ENCODE measurements at regions not wholly inside any gene's neighbourhood (a gene's known extent, or its start where the extent isn't known, plus 50 kb on each side); places are given as distances from the start of the nearest gene placed in this dataset.
"Not testable (repeated sequence)": the region's sequence is repeated elsewhere in the genome, so short reads cannot be mapped to it uniquely, and the experiment has no call there.

GRCh38 chr20:53776858-53777257 lies 183.2 kb upstream of the ZNF217 start:
- H3K27ac ChIP-seq (ENCODE audit: low read depth, low read length), result no peak overlapping the region
- no peak overlapping the region for H3K4me3 ChIP-seq (ENCODE audit: low read depth, low read length)
- H3K4me1 ChIP-seq (ENCODE audit: control insufficient read depth, insufficient read depth, low read length), result no peaks in the 10 kb centered on the region
- no peak overlapping the region for H3K9ac ChIP-seq (ENCODE audit: low read depth, low read length)
- no peaks in the 10 kb centered on the region for H3K27me3 ChIP-seq (ENCODE audit: control insufficient read depth, insufficient read depth, low read length)
- no peaks in the 10 kb centered on the region for H3K36me3 ChIP-seq (ENCODE audit: control insufficient read depth, insufficient read depth, low read length)
- H3K9me3 ChIP-seq (ENCODE audit: control insufficient read depth, insufficient read depth, low read length), result no peaks in the 10 kb centered on the region

DNA sequence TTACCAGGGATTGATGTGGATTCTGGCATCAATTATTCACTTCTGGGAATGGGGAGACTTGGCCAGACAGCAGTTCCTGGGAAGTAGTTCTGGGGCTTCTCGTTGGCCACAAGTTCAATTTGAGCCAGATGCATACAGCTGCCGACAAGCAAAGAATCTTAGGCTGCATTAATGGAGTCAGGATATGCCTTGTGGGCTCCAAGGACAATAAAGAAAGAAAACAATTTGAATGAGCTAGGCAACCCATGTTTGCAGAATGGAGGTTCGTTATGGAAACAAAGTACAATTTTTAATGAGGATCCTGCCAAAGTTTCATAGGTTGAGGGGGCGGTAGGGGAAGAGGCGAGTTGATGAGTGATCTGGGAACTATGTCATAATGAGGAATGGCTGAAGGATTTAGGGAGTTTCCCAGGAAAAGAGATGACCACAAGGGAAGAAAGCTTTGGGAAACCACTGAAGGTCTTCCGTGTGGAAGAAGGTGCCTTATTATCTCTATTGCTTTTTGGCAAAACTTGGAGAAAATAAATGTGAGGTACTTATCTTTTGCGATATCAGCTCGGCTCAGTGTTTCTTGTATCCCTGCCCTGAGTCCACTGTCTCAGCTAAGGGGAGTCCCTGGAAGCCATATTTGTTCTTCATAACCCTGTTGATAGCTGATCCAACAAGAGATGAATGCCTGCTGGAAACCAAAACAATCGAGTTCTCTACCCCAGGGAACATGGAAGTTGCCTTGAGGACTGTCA lies 181.0 kb upstream of the ZNF217 start:
- Histone ChIP-seq H3K4me3 (ENCODE audit: low read depth, low read length) (no peak overlapping the region), H3K9ac (ENCODE audit: low read depth, low read length) (no peak overlapping the region), H3K9me3 (ENCODE audit: control insufficient read depth, insufficient read depth, low read length) (no peaks in the 10 kb centered on the region), H3K27me3 (ENCODE audit: control insufficient read depth, insufficient read depth, low read length) (no peaks in the 10 kb centered on the region), H3K27ac (ENCODE audit: low read depth, low read length) (no peak overlapping the region), H3K36me3 (ENCODE audit: control insufficient read depth, insufficient read depth, low read length) (no peaks in the 10 kb centered on the region), H3K4me1 (ENCODE audit: control insufficient read depth, insufficient read depth, low read length) (no peaks in the 10 kb centered on the region)

DNA sequence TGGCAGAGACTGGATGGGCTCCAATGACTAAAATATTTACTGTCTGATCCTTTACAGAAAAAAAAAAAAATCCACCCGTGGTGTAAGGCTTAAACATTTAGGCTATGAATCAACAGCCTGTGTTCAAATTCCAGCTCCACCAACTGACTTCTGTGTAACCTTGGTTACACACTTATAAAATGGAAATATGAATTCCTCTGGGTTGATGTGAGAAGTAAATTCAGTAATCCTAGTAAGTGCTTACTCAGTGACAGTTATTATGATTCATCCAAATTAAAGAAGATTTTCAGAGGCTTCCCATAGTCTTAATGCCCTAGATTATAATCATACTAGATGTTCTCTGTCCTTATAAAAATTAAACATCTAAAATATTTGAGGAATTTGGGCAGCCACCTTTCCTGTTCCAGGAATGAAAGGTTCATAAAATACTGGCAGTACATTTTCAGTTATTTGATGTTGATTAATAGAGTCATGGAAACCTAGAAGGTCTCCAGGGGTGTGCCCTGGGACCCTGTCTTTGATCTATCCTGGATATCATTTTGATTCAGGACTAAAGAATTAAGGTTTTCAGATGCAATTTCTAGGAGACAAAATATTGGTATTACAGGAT lies 180.3 kb upstream of the ZNF217 start:
- no peak overlapping the region for H3K9ac ChIP-seq (ENCODE audit: low read depth, low read length)
- no peaks in the 10 kb centered on the region for H3K27me3 ChIP-seq (ENCODE audit: control insufficient read depth, insufficient read depth, low read length)
- no peak overlapping the region for H3K27ac ChIP-seq (ENCODE audit: low read depth, low read length)
- no peaks in the 10 kb centered on the region for H3K36me3 ChIP-seq (ENCODE audit: control insufficient read depth, insufficient read depth, low read length)
- no peaks in the 10 kb centered on the region for H3K9me3 ChIP-seq (ENCODE audit: control insufficient read depth, insufficient read depth, low read length)
- H3K4me1 ChIP-seq (ENCODE audit: control insufficient read depth, insufficient read depth, low read length), result peaks cover 4% of the 10 kb centered on the region; the same call in 1 of the 2 replicates
- no peak overlapping the region for H3K4me3 ChIP-seq (ENCODE audit: low read depth, low read length)

GRCh38 chr20:53773066-53773791 lies 179.6 kb upstream of the ZNF217 start:
- H3K27me3 ChIP-seq (ENCODE audit: control insufficient read depth, insufficient read depth, low read length); H3K36me3 ChIP-seq (ENCODE audit: control insufficient read depth, insufficient read depth, low read length); H3K4me3 ChIP-seq (ENCODE audit: low read depth, low read length); H3K9me3 ChIP-seq (ENCODE audit: control insufficient read depth, insufficient read depth, low read length); H3K27ac ChIP-seq (ENCODE audit: low read depth, low read length); H3K9ac ChIP-seq (ENCODE audit: low read depth, low read length): not testable (repeated sequence)
- H3K4me1 ChIP-seq (ENCODE audit: control insufficient read depth, insufficient read depth, low read length), result peaks cover 11% of the 10 kb centered on the region

DNA sequence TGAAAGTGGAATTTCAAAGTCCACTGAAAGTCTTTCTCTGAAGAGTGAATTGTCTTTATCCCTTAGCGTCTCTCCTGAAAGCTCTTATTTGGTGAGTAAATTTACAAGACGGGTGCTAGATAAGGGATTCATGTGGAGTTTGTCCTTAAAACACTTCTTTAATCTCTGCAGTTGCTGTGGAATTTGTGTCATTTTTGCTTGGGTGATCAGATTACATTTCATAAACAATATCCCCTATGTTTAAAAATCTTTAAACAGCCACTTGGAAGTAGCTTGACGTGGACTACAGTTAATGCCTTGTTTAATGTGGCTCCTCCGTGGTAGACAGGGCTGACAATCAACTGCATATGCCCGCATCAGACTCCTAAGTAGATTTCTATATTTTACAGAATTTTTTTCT lies 175.4 kb upstream of the ZNF217 start:
- Histone ChIP-seq H3K4me3 (ENCODE audit: low read depth, low read length) (no peak overlapping the region), H3K36me3 (ENCODE audit: control insufficient read depth, insufficient read depth, low read length) (no peaks in the 10 kb centered on the region), H3K27me3 (ENCODE audit: control insufficient read depth, insufficient read depth, low read length) (no peaks in the 10 kb centered on the region), H3K4me1 (ENCODE audit: control insufficient read depth, insufficient read depth, low read length) (peaks cover 31% of the 10 kb centered on the region), H3K9ac (ENCODE audit: low read depth, low read length) (no peak overlapping the region), H3K9me3 (ENCODE audit: control insufficient read depth, insufficient read depth, low read length) (no peaks in the 10 kb centered on the region), H3K27ac (ENCODE audit: low read depth, low read length) (peak overlapping the region; percentile 69)

DNA sequence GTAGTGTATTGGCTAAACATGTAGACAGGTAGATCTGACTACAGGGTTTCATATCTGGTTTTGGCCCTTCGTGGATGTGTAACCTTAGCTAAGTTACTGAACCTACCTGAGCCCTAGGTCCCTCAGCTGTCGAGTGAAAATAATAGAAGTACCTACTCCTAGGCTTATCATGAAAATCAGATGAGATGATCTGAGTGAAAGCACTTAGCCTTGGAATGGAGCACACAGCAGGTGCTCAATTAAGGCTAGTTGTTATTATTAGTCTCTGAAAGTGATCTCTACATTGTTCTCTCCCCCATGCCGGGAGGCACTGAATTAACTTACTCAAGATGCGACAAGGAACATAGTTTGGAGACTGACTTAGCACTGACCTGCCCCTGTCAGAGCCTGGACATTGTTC lies 174.7 kb upstream of the ZNF217 start:
- H3K9ac ChIP-seq (ENCODE audit: low read depth, low read length), result no peak overlapping the region; the same call in 1 of the 2 replicates
- H3K9me3 ChIP-seq (ENCODE audit: control insufficient read depth, insufficient read depth, low read length), result no peaks in the 10 kb centered on the region
- no peak overlapping the region for H3K4me3 ChIP-seq (ENCODE audit: low read depth, low read length)
- H3K36me3 ChIP-seq (ENCODE audit: control insufficient read depth, insufficient read depth, low read length), result no peaks in the 10 kb centered on the region
- H3K27ac ChIP-seq (ENCODE audit: low read depth, low read length), result peak overlapping the region; percentile 77
- H3K27me3 ChIP-seq (ENCODE audit: control insufficient read depth, insufficient read depth, low read length), result no peaks in the 10 kb centered on the region
- H3K4me1 ChIP-seq (ENCODE audit: control insufficient read depth, insufficient read depth, low read length), result peaks cover 38% of the 10 kb centered on the region

GRCh38 chr20:53767206-53767930 lies 173.7 kb upstream of the ZNF217 start:
- Histone ChIP-seq H3K4me1 (ENCODE audit: control insufficient read depth, insufficient read depth, low read length) (peaks cover 40% of the 10 kb centered on the region), H3K36me3 (ENCODE audit: control insufficient read depth, insufficient read depth, low read length) (no peaks in the 10 kb centered on the region), H3K4me3 (ENCODE audit: low read depth, low read length) (no peak overlapping the region), H3K9me3 (ENCODE audit: control insufficient read depth, insufficient read depth, low read length) (no peaks in the 10 kb centered on the region), H3K9ac (ENCODE audit: low read depth, low read length) (no peak overlapping the region), H3K27ac (ENCODE audit: low read depth, low read length) (no peak overlapping the region), H3K27me3 (ENCODE audit: control insufficient read depth, insufficient read depth, low read length) (no peaks in the 10 kb centered on the region)

DNA sequence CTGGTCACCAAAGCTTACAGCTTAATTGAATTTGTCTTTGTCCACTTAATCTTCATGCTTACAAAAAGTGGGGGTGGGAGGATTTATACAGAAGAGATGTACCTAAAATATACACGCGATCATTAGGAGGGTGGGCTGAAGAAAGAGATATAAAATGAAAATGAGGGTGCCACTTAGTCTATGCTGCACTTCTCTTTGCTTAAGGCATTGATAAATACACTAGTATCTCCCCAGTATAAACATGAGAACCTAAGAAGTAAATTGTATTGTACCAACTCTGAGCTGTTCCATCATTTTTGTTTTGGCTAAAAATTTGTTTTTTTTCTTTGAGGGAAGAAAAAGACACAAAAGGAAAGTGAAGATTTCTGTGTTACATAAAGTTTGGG lies 170.8 kb upstream of the ZNF217 start:
- no peaks in the 10 kb centered on the region for H3K27me3 ChIP-seq (ENCODE audit: control insufficient read depth, insufficient read depth, low read length)

GRCh38 chr20:53763707-53764414 lies 170.2 kb upstream of the ZNF217 start:
- Histone ChIP-seq H3K27me3 (ENCODE audit: control insufficient read depth, insufficient read depth, low read length) (no peaks in the 10 kb centered on the region), H3K9ac (ENCODE audit: low read depth, low read length) (peak overlapping the region; percentile 55), H3K36me3 (ENCODE audit: control insufficient read depth, insufficient read depth, low read length) (no peaks in the 10 kb centered on the region), H3K9me3 (ENCODE audit: control insufficient read depth, insufficient read depth, low read length) (no peaks in the 10 kb centered on the region), H3K27ac (ENCODE audit: low read depth, low read length) (peak overlapping the region; percentile 81), H3K4me1 (ENCODE audit: control insufficient read depth, insufficient read depth, low read length) (peaks cover 35% of the 10 kb centered on the region), H3K4me3 (ENCODE audit: low read depth, low read length) (peak overlapping the region; percentile 15; the same call in 1 of the 2 replicates)

More for the DNA sequence above, 170.8 kb upstream of the ZNF217 start:
- peak overlapping the region; percentile 81 for H3K27ac ChIP-seq (ENCODE audit: low read depth, low read length)
- H3K4me3 ChIP-seq (ENCODE audit: low read depth, low read length), result peak overlapping the region; percentile 15; the same call in 1 of the 2 replicates
- H3K4me1 ChIP-seq (ENCODE audit: control insufficient read depth, insufficient read depth, low read length), result peaks cover 40% of the 10 kb centered on the region
- peak overlapping the region; percentile 55 for H3K9ac ChIP-seq (ENCODE audit: low read depth, low read length)
- no peaks in the 10 kb centered on the region for H3K9me3 ChIP-seq (ENCODE audit: control insufficient read depth, insufficient read depth, low read length)
- H3K36me3 ChIP-seq (ENCODE audit: control insufficient read depth, insufficient read depth, low read length), result no peaks in the 10 kb centered on the region

GRCh38 chr20:53762423-53762798 lies 168.8 kb upstream of the ZNF217 start:
- not testable (repeated sequence) for H3K27ac ChIP-seq (ENCODE audit: low read depth, low read length)
- peaks cover 21% of the 10 kb centered on the region for H3K4me1 ChIP-seq (ENCODE audit: control insufficient read depth, insufficient read depth, low read length)

More at GRCh38 chr20:53762423-53762798, 168.8 kb upstream of the ZNF217 start:
- H3K27me3 ChIP-seq (ENCODE audit: control insufficient read depth, insufficient read depth, low read length); H3K4me3 ChIP-seq (ENCODE audit: low read depth, low read length); H3K9ac ChIP-seq (ENCODE audit: low read depth, low read length); H3K36me3 ChIP-seq (ENCODE audit: control insufficient read depth, insufficient read depth, low read length); H3K9me3 ChIP-seq (ENCODE audit: control insufficient read depth, insufficient read depth, low read length): not testable (repeated sequence)
